HUES64 (cell line): ENCODE measurements at regions not wholly inside any gene's neighbourhood (a gene's known extent, or its start where the extent isn't known, plus 50 kb on each side); places are given as distances from the start of the nearest gene placed in this dataset.

ENCODE experiments used
- H3K27ac ChIP-seq: 2 replicates; pipeline ENCODE4 v1.7.0; 2013; ENCODE audit warnings: low read depth, low read length, inconsistent platforms
- H3K27me3 ChIP-seq: 2 replicates; pipeline ENCODE4 v1.6.1; 2013; ENCODE audit warnings: mild to moderate bottlenecking, low read length; ENCODE audit not compliant: insufficient read depth
- H3K36me3 ChIP-seq: 2 replicates; pipeline ENCODE4 v1.6.1; 2013; ENCODE audit warnings: mild to moderate bottlenecking, low read length; ENCODE audit not compliant: insufficient read depth
- H3K4me1 ChIP-seq: 2 replicates; pipeline ENCODE4 v1.6.1; 2013; ENCODE audit warnings: mild to moderate bottlenecking, low read length, moderate library complexity; ENCODE audit not compliant: insufficient read depth
- H3K4me3 ChIP-seq: 2 replicates; pipeline ENCODE4 v1.5.1; 2013; ENCODE audit warnings: mild to moderate bottlenecking, low read length, moderate library complexity
- H3K9ac ChIP-seq: 2 replicates; pipeline ENCODE4 v1.6.1; 2013; ENCODE audit warnings: mild to moderate bottlenecking, low read depth, low read length
- H3K9me3 ChIP-seq: 2 replicates; pipeline ENCODE4 v1.6.1; 2013; ENCODE audit warnings: low read depth, low read length; ENCODE audit not compliant: insufficient read depth
- WGBS: fragments of 150-250, 120-280 bp; methylation state at CpG from one replicate; pipeline ENCODE4 v1.1.7; 2013; ENCODE audit warnings: missing lambda C conversion rate; 5-methylcytosine and 5-hydroxymethylcytosine counted together

- no peaks in the 10 kb centered on the region for H3K36me3 ChIP-seq
- over 99% methylated on average over 3 of the region's 3 CpGs for WGBS
- H3K27ac ChIP-seq: no peak overlapping the region
- H3K4me3 ChIP-seq: no peak overlapping the region
- peaks cover 9% of the 10 kb centered on the region for H3K4me1 ChIP-seq
- no peak overlapping the region for H3K9ac ChIP-seq
- H3K9me3 ChIP-seq: no peaks in the 10 kb centered on the region
- H3K27me3 ChIP-seq: no peaks in the 10 kb centered on the region
Observed at GRCh38 chr18:10184776-10185175, 269.7 kb upstream of the APCDD1 start.

DNA sequence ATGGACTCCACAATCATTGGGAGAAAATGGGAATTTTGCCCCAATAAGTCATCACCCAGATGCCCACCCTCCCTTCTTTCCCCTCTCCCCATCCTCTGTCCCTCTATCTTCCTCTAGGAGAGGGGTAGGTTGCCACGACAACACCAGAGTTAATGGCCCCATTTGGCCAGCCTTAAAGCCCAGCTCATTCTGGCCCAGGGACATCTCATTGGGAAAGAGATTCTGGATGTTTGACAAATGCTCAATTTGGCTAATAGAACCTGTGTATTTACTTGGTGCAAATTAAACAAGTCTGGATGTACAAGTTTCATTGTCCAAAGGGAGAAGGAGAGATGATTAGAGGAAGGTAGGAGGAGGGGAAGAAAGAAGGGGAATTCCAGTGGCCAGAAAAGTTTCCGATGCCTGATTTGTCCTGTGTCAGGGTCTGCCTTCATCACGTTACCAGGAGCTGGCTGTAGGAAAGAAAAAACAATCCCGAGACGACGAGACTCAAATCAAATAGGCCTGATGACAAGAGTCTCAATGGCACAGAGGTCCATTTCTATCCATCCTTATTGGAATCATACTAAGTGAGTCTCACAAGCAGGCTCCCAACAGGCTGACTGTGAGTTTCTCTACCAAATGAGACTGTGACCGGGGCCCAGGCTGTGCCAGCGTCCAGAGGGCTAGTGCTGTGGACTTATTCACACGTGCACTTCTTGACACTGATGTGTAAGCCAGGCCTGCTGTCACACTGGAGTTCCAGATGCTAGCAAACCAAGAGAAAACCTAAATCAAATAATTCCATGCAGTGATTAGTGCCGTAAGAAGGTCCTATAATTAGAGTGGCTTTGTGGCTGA lies 265.2 kb upstream of the APCDD1 start:
- Histone ChIP-seq H3K36me3 (no peaks in the 10 kb centered on the region), H3K27ac (no peak overlapping the region), H3K27me3 (no peaks in the 10 kb centered on the region), H3K4me3 (no peak overlapping the region), H3K9ac (no peak overlapping the region), H3K4me1 (no peaks in the 10 kb centered on the region), H3K9me3 (no peaks in the 10 kb centered on the region)
- 92% methylated on average over 10 of the region's 10 CpGs for WGBS

- WGBS: 95% methylated on average over 3 of the region's 4 CpGs
Observed at GRCh38 chr18:10190564-10190963, 263.9 kb upstream of the APCDD1 start.

DNA sequence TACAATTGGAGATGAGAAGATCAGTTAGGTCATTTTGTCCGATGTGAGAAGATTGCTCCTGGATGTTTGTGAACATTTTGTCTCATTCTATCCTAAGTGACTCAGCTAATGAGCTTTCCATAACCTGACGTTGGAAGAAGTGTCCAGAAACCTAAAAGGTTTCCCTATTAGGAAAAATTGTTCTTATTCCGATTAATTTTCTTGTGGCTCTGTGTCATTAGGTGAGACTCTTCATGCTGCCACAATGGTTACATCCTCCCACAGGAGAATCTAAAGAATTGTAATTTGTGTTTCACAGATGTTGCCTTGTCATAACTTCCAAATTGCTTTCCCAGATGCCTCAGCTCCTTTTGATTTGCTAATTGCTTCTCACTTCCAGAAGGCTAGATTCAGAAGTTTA lies 261.0 kb upstream of the APCDD1 start:
- WGBS: 94% methylated on average over 3 of the region's 3 CpGs
- Histone ChIP-seq H3K27ac (no peak overlapping the region), H3K9me3 (no peaks in the 10 kb centered on the region), H3K4me3 (no peak overlapping the region), H3K4me1 (no peaks in the 10 kb centered on the region), H3K27me3 (no peaks in the 10 kb centered on the region), H3K36me3 (no peaks in the 10 kb centered on the region), H3K9ac (no peak overlapping the region)

More at GRCh38 chr18:10190564-10190963, 263.9 kb upstream of the APCDD1 start:
- Histone ChIP-seq H3K9me3 (no peaks in the 10 kb centered on the region), H3K4me1 (no peaks in the 10 kb centered on the region), H3K27ac (no peak overlapping the region), H3K9ac (no peak overlapping the region), H3K4me3 (no peak overlapping the region), H3K36me3 (no peaks in the 10 kb centered on the region), H3K27me3 (no peaks in the 10 kb centered on the region)

DNA sequence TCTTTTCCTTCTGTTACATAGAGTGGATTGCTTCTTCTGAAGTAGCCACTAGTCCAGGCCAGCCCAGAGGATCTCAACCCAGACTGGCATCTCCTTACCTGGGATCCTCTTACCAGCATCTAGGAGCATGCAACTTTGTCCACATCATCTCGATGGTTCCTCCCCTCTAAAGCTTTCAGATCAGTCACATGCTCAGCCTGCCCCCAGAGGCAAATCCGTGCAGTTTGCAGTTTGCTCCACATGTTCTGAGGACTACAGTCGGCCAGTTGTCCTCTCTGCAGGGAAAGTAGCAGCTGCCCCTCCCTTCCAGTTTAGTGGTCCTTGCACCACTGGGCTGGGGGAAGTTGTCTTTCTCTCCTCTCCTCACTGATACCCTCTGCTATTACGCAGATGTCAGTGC lies 259.8 kb upstream of the APCDD1 start:
- no peaks in the 10 kb centered on the region for H3K4me1 ChIP-seq

DNA sequence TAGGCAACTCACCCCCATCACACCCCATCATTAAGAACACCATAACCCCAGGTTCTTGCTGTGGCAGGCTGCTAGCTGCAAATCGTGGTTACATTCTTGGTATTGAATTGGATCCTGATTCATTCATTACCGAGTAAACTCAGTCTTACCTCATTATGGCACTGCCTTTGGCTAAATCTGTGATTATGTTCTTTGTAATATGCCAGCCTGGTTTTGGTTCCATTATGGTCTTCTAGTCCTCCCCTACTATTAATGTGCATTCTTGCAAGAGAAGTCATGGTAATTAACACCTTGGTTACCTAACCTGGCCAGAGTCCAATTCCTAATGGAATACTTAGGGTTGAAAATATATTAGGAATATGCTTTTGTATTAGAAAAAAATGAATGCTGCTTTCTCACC lies 258.9 kb upstream of the APCDD1 start:
- no peaks in the 10 kb centered on the region for H3K4me1 ChIP-seq
- H3K27me3 ChIP-seq: no peaks in the 10 kb centered on the region
- H3K36me3 ChIP-seq: no peaks in the 10 kb centered on the region
- WGBS: 86% methylated on average over 2 of the region's 2 CpGs
- H3K27ac ChIP-seq: no peak overlapping the region
- H3K4me3 ChIP-seq: no peak overlapping the region
- no peaks in the 10 kb centered on the region for H3K9me3 ChIP-seq
- no peak overlapping the region for H3K9ac ChIP-seq

More for the DNA sequence above, 259.8 kb upstream of the APCDD1 start:
- Histone ChIP-seq H3K9ac (no peak overlapping the region), H3K27ac (no peak overlapping the region), H3K4me3 (no peak overlapping the region), H3K9me3 (no peaks in the 10 kb centered on the region), H3K27me3 (no peaks in the 10 kb centered on the region), H3K36me3 (no peaks in the 10 kb centered on the region)
- WGBS: 68% methylated on average over 4 of the region's 4 CpGs

GRCh38 chr18:10197097-10197496 lies 257.3 kb upstream of the APCDD1 start:
- Histone ChIP-seq H3K27me3 (no peaks in the 10 kb centered on the region), H3K27ac (no peak overlapping the region), H3K9me3 (no peaks in the 10 kb centered on the region), H3K9ac (no peak overlapping the region), H3K4me1 (peaks cover 7% of the 10 kb centered on the region; the same call in 1 of the 2 replicates), H3K4me3 (no peak overlapping the region), H3K36me3 (no peaks in the 10 kb centered on the region)
- WGBS: 94% methylated on average over 12 of the region's 12 CpGs

DNA sequence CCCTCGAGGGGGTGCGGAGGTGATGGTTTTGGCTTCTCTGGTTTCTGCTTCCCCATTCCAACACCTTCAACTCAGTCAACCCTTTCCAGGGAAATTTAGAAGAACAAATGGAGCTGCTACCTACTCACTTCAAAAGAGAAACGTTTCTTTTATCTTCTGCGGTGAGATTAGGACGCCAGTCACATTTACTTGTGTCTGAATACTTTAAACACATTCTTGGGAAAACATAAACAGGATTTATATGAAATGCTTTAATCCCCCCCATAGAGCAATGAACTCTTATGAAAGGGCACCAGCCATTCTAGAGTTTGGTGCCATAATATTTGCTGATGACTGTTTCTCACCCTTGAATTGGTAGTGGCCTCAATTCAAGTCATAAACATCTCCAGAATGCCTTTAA lies 253.2 kb upstream of the APCDD1 start:
- WGBS: 90% methylated on average over 5 of the region's 5 CpGs
- H3K9ac ChIP-seq: no peak overlapping the region
- H3K27ac ChIP-seq: no peak overlapping the region
- no peaks in the 10 kb centered on the region for H3K27me3 ChIP-seq
- peaks cover 12% of the 10 kb centered on the region for H3K4me1 ChIP-seq
- H3K4me3 ChIP-seq: no peak overlapping the region
- H3K36me3 ChIP-seq: no peaks in the 10 kb centered on the region
- H3K9me3 ChIP-seq: no peaks in the 10 kb centered on the region

DNA sequence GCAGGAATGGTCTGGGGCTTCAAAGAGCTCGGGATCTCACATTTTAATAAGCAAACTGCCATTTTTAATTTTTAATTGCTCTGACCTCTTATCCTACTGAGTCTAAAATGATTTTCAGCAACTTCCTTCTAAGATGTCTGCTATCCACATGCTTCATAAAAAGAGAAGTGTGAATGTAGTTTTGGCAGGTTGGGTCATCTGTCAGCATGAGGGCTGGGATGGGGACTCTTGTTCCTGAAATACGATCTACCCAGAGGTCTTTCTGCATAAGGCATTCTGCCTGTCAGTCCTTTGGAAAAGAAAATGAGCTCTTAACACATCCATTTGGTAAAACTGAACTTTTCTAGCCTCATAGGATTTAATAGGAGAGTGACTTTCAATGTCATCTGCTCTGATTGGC lies 252.8 kb upstream of the APCDD1 start:
- Histone ChIP-seq H3K9ac (no peak overlapping the region), H3K4me1 (peaks cover 12% of the 10 kb centered on the region), H3K27me3 (no peaks in the 10 kb centered on the region), H3K36me3 (no peaks in the 10 kb centered on the region), H3K9me3 (no peaks in the 10 kb centered on the region), H3K27ac (no peak overlapping the region), H3K4me3 (no peak overlapping the region)
- WGBS: 76% methylated on average over 2 of the region's 2 CpGs

DNA sequence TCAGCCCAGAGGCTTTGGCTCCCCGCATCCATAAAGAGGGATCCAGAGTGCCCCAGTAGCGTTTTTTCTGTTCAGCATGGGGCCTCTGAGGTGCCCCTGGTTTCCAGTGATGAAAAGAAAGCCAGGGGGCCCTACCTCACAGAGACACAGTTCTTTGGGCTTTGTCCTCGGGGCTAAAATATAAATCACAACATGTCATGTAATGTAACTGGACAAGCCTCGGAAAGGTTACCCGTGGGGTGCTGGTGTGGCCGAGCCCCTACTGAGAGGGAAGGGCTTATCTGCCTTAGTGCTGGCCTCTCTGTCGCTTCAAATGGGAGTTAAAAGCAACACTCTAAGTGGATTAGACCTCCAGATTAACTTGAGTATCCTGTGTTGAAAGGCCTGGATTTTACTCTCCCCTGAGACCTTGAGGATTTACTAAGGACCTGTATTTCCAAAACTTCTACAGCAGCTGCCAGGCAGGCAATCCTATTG lies 251.6 kb upstream of the APCDD1 start:
- WGBS: 40% methylated on average over 7 of the region's 7 CpGs
- Histone ChIP-seq H3K9me3 (no peaks in the 10 kb centered on the region), H3K4me1 (peaks cover 12% of the 10 kb centered on the region), H3K4me3 (no peak overlapping the region), H3K36me3 (no peaks in the 10 kb centered on the region), H3K27ac (no peak overlapping the region), H3K9ac (no peak overlapping the region), H3K27me3 (no peaks in the 10 kb centered on the region)

DNA sequence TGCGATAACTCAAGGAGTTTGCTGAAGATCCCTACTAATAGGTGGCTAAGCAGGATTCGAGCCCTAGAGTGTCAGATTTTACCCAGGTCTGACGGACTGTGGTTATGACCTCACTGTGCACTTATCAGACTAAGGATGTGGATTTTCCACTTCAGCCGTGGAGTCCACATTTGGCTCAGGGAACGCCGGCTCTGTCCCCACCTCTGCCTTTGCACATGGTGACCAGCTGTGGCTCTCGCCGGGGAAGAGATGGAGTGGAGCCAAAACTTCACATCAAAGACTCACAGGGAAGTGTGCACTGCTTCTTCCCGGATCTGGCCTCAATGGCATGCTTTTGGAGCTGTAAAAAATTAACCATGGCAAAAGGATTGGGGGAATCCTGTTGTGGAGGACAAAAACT lies 249.3 kb upstream of the APCDD1 start:
- 95% methylated on average over 9 of the region's 9 CpGs for WGBS
- H3K9me3 ChIP-seq: no peaks in the 10 kb centered on the region
- no peak overlapping the region for H3K9ac ChIP-seq
- peaks cover 12% of the 10 kb centered on the region for H3K4me1 ChIP-seq
- no peak overlapping the region for H3K27ac ChIP-seq
- H3K4me3 ChIP-seq: no peak overlapping the region
- H3K36me3 ChIP-seq: no peaks in the 10 kb centered on the region
- no peaks in the 10 kb centered on the region for H3K27me3 ChIP-seq
